Smooth muscle cell (in vitro differentiated cells): ENCODE measurements at regions not wholly inside any gene's neighbourhood (a gene's known extent, or its start where the extent isn't known, plus 50 kb on each side); places are given as distances from the start of the nearest gene placed in this dataset.
"Not testable (repeated sequence)": the region's sequence is repeated elsewhere in the genome, so short reads cannot be mapped to it uniquely, and the experiment has no call there.

Experiments
- DNase-seq: peaks from one replicate; lab custom pipeline; 2025; ENCODE audit not compliant: unreplicated experiment; lab: John Stamatoyannopoulos, UW
- H2AFZ ChIP-seq: fragments of 200-600 bp; sonication (generic); 2 replicates; pipeline ENCODE4 v1.6.0; 2016; ENCODE audit warnings: antibody characterized with exemption, low read depth, mild to moderate bottlenecking
- H3F3A ChIP-seq: fragments of 200-600 bp; sonication (generic); 2 replicates; pipeline ENCODE4 v1.6.0; 2017; ENCODE audit warnings: antibody characterized with exemption, low read depth
- H3K27ac ChIP-seq: fragments of 200-600 bp; sonication (generic); 2 replicates; pipeline ENCODE4 v1.5.1; 2016; ENCODE audit warnings: low read depth, mild to moderate bottlenecking
- H3K27me3 ChIP-seq: fragments of 200-600 bp; sonication (generic); 2 replicates; pipeline ENCODE4 v1.6.1; 2016; ENCODE audit warnings: low read depth, mild to moderate bottlenecking
- H3K36me3 ChIP-seq: fragments of 200-600 bp; sonication (generic); 2 replicates; pipeline ENCODE4 v1.5.1; 2016; ENCODE audit warnings: low read depth
- H3K4me1 ChIP-seq: fragments of 200-600 bp; sonication (generic); 2 replicates; pipeline ENCODE4 v1.5.1; 2016; ENCODE audit warnings: low read depth
- H3K4me2 ChIP-seq: fragments of 200-600 bp; sonication (generic); 2 replicates; pipeline ENCODE4 v1.6.0; 2016; ENCODE audit warnings: mild to moderate bottlenecking
- H3K4me3 ChIP-seq: fragments of 200-600 bp; sonication (generic); 2 replicates; pipeline ENCODE4 v1.5.1; 2016; ENCODE audit warnings: mild to moderate bottlenecking
- H3K79me2 ChIP-seq: fragments of 200-600 bp; sonication (generic); 2 replicates; pipeline ENCODE4 v1.6.0; 2016; ENCODE audit warnings: low read depth, mild to moderate bottlenecking
- H3K9ac ChIP-seq: fragments of 200-600 bp; sonication (generic); 2 replicates; pipeline ENCODE4 v1.6.0; 2016; ENCODE audit warnings: low read depth
- H3K9me3 ChIP-seq: fragments of 200-600 bp; sonication (generic); replicated peaks from 2 replicates; pipeline ENCODE4 v1.5.1; 2016; ENCODE audit warnings: low read depth
- H4K20me1 ChIP-seq: fragments of 200-600 bp; sonication (generic); 2 replicates; pipeline ENCODE4 v1.6.0; 2016; ENCODE audit warnings: low read depth
- CTCF ChIP-seq: fragments of 200-600 bp; sonication (generic); IDR thresholded peaks from 2 replicates; pipeline ENCODE4 v1.5.1; 2017; ENCODE audit warnings: borderline replicate concordance, mild to moderate bottlenecking, antibody characterized with exemption; ENCODE audit not compliant: insufficient read depth, poor library complexity, severe bottlenecking
- WGBS: methylation state at CpG from one replicate; pipeline ENCODE4 v1.1.7; 2016; ENCODE audit warnings: low lambda C conversion rate; 5-methylcytosine and 5-hydroxymethylcytosine counted together

- Histone ChIP-seq H3K4me2 (no peak overlapping the region), H3K27me3 (no peaks in the 10 kb centered on the region), H3K9me3 (no peaks in the 10 kb centered on the region), H2AFZ (no peak overlapping the region), H3K9ac (no peak overlapping the region), H3K4me1 (no peaks in the 10 kb centered on the region), H3K36me3 (no peaks in the 10 kb centered on the region), H3K27ac (no peak overlapping the region), H3K79me2 (no peaks in the 10 kb centered on the region), H3K4me3 (no peak overlapping the region), H3F3A (no peaks in the 10 kb centered on the region), H4K20me1 (no peaks in the 10 kb centered on the region)
- TF ChIP-seq CTCF: no peak
- no peak for DNase-seq
These were observed 1985.5 kb upstream of the CDH6 start for GRCh38 chr5:29208024-29208423.

- Histone ChIP-seq H3K79me2 (no peaks in the 10 kb centered on the region), H3K36me3 (no peaks in the 10 kb centered on the region), H3K4me2 (no peak overlapping the region), H3K27ac (no peak overlapping the region), H3K4me3 (no peak overlapping the region), H3K4me1 (no peaks in the 10 kb centered on the region), H2AFZ (no peak overlapping the region), H3K27me3 (no peaks in the 10 kb centered on the region), H3F3A (no peaks in the 10 kb centered on the region), H4K20me1 (no peaks in the 10 kb centered on the region), H3K9me3 (no peaks in the 10 kb centered on the region), H3K9ac (no peak overlapping the region)
- DNase-seq: no peak
- no peak for TF ChIP-seq CTCF
These were observed 1990.4 kb upstream of the CDH6 start for GRCh38 chr5:29203049-29203448.

- no peak for DNase-seq
- H3K9ac ChIP-seq: no peak overlapping the region
- no peaks in the 10 kb centered on the region for H3K9me3 ChIP-seq
- H3K36me3 ChIP-seq: no peaks in the 10 kb centered on the region
- no peaks in the 10 kb centered on the region for H3K79me2 ChIP-seq
- H3K4me3 ChIP-seq: no peak overlapping the region
- H3K4me2 ChIP-seq: no peak overlapping the region
- 49% methylated on average over 2 of the region's 2 CpGs for WGBS
- H2AFZ ChIP-seq: peak overlapping the region; percentile 50
- H3K4me1 ChIP-seq: no peaks in the 10 kb centered on the region
- no peak for TF ChIP-seq CTCF
- H4K20me1 ChIP-seq: no peaks in the 10 kb centered on the region
- H3F3A ChIP-seq: no peaks in the 10 kb centered on the region
- H3K27me3 ChIP-seq: no peaks in the 10 kb centered on the region
- peak overlapping the region; percentile 68 for H3K27ac ChIP-seq
These were observed 1995.6 kb upstream of the CDH6 start for GRCh38 chr5:29197631-29198454.

- Histone ChIP-seq H3F3A (no peaks in the 10 kb centered on the region), H2AFZ (no peak overlapping the region), H3K4me3 (no peak overlapping the region), H3K9me3 (no peaks in the 10 kb centered on the region), H3K36me3 (no peaks in the 10 kb centered on the region), H3K79me2 (no peaks in the 10 kb centered on the region), H3K27ac (no peak overlapping the region), H3K27me3 (no peaks in the 10 kb centered on the region), H4K20me1 (no peaks in the 10 kb centered on the region), H3K4me2 (no peak overlapping the region), H3K4me1 (no peaks in the 10 kb centered on the region), H3K9ac (no peak overlapping the region)
- TF ChIP-seq CTCF: no peak
- no peak for DNase-seq
- WGBS: 80% methylated on average over 1 of the region's 1 CpG
These were observed 1999.5 kb upstream of the CDH6 start for GRCh38 chr5:29193972-29194371.

- not testable (repeated sequence) for H3K9me3 ChIP-seq, H4K20me1 ChIP-seq, H3K27ac ChIP-seq, H3K4me3 ChIP-seq, H3K79me2 ChIP-seq, DNase-seq, H3K36me3 ChIP-seq, H2AFZ ChIP-seq, H3K9ac ChIP-seq, H3K4me2 ChIP-seq, H3K27me3 ChIP-seq, H3F3A ChIP-seq, H3K4me1 ChIP-seq
- 67% methylated on average over 20 of the region's 28 CpGs for WGBS
These were observed 2002.0 kb upstream of the CDH6 start for GRCh38 chr5:29191269-29192048.
